K562 (cell line): ENCODE measurements at regions not wholly inside any gene's neighbourhood (a gene's known extent, or its start where the extent isn't known, plus 50 kb on each side); places are given as distances from the start of the nearest gene placed in this dataset.

Experiments used
- CBX2 ChIP-seq: fragments of 200-600 bp; sonication (generic); IDR thresholded peaks from one replicate; pipeline ENCODE4 v1.6.1; 2012; ENCODE audit warnings: mild to moderate bottlenecking, low read length, inconsistent platforms; ENCODE audit not compliant: insufficient read depth, poor library complexity, severe bottlenecking
- CEBPB ChIP-seq: fragments of 450-650 bp; IDR thresholded peaks from 2 replicates; pipeline ENCODE4 v1.6.1; 2016; ENCODE audit warnings: missing genetic modification characterization, missing compliant biosample characterization
- FOXA3 ChIP-seq, 2 experiments: fragments of 450-650 bp in 1 of 2; sonication (generic) in 1 of 2; formaldehyde crosslinking; IDR thresholded peaks in 1 of 2; conservative IDR thresholded peaks in 1 of 2; 2 replicates each; pipeline versions ENCODE4 v1.4.0 to v1.8.0; 2020 to 2022; ENCODE audit warnings: mild to moderate bottlenecking in 2 of 2, missing genetic modification reagents in 1 of 2
- HNRNPLL ChIP-seq: fragments of 200-400 bp; formaldehyde crosslinking; IDR thresholded peaks from 2 replicates; pipeline ENCODE4 v1.6.1; 2017; ENCODE audit warnings: low read length, low read depth, mild to moderate bottlenecking; ENCODE audit not compliant: poor library complexity, severe bottlenecking
- ILK ChIP-seq: fragments of 450-650 bp; IDR thresholded peaks from 2 replicates; pipeline ENCODE4 v1.6.1; 2016; ENCODE audit warnings: missing genetic modification characterization, low read depth, mild to moderate bottlenecking, missing compliant biosample characterization, moderate library complexity, borderline replicate concordance
- MTA1 ChIP-seq: fragments of 450-650 bp; IDR thresholded peaks from 2 replicates; pipeline ENCODE4 v1.6.1; 2017; ENCODE audit warnings: borderline replicate concordance
- NRF1 ChIP-seq, 2 experiments: fragments of 450-650 bp; IDR thresholded peaks in 1 of 2; conservative IDR thresholded peaks in 1 of 2; 2 replicates each; pipeline ENCODE4 v1.6.1; 2014; ENCODE audit warnings: mild to moderate bottlenecking in 2 of 2
- ZKSCAN3 ChIP-seq: fragments of 250-450 bp; sonication (Bioruptor Pico); IDR thresholded peaks from 2 replicates; pipeline ENCODE4 v1.4.0; 2020

DNA sequence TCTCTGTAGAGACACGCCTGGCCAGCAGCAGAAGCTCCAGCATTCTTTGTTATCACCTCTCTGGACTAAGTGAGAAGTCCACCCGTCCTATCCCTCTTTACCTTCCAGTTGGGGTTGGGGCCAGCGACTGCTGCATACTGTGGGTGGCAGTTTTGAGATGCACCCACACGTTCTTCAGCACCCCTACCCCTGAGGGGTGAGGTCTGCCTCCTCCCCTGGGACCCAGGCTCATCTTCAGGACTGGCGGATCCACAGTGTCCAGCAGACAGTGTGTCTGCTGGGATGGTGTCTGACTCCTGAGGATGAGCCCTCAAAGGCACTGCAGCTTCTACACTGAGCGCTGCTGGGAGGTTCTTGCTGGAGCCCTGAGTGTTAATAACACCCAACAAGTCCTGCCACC, 78.8 kb downstream of the GADD45G start:
- TF ChIP-seq FOXA3 (CRISPR knock-in tag; conservative IDR thresholded peaks at IDR 0.05 in 1 of 2, IDR thresholded peaks at IDR 0.05 in 1 of 2) (no peak), NRF1 (conservative IDR thresholded peaks at IDR 0.05 in 1 of 2, IDR thresholded peaks at IDR 0.05 in 1 of 2) (no peak), CEBPB (tag) (no peak), ZKSCAN3 (no peak), CBX2 (no peak), MTA1 (no peak), HNRNPLL (no peak), ILK (tag) (no peak)
